ENCODE measurements at regions not wholly inside any gene's neighbourhood (a gene's known extent, or its start where the extent isn't known, plus 50 kb on each side); places are given as distances from the start of the nearest gene placed in this dataset.

DNA sequence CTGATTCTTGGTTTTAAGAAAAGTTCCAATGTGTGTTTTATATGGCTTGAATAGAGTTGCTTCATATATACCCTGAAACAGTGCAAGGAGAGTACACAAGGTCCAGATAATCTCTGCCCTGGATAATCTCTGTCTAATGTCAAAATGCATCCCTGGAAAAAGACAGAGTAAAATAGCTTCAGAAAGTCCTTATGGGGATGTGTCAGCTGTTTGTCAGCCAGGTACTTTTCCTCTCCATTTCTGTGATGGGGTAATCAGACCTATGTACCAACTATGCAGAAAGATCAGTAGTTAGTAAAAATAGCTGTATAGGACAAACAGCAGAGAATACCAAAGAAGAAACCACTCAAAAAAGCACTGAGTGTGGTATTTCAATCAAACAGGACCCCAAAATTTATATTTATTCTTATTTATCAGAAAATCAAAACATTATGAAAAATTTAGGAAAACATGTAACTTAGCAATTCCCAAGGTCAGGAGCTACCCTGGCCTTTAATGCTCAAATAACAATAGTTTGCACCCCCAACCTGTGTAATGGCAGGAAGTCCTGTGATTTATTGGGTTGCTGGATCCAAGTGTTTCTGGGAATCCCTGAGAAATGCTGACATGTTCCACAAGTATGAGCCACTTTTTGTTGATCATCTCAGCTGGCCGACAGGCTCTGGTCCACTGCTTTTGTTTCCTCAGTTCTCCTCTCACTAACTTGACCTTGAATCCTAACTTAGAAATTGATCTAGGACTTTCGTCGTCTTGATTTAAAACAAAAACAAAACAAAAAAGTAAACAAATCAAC, 69.6 kb downstream of the MDH1 start:
- no peak for DNase-seq

DNA sequence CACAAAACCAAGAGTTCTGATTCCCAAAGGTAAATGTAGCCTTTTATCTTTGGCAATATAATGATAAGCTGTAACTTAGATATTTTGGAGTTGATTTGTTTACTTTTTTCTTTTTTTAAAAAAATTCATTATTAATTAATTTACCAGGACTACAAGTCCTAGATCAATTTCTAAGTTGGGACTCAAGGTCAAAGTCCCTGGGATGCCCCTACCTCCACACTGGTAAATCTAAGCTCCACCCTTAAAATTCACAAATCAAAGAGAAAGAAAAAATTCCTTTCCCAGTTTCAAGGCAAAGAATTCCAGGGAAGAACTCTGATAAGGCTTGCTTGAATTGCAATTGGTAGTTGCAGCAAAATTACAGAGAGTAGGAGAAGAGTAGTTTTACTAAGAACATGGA, 71.3 kb downstream of the MDH1 start:
- DNase-seq = no peak

GRCh38 chr2:63661076-63661475, 72.3 kb downstream of the MDH1 start:
- no peak for DNase-seq

GRCh38 chr2:63662028-63662804, 73.5 kb downstream of the MDH1 start:
- no peak for DNase-seq

- no peak for DNase-seq
These were observed 74.5 kb downstream of the MDH1 start for GRCh38 chr2:63663013-63663864.

DNA sequence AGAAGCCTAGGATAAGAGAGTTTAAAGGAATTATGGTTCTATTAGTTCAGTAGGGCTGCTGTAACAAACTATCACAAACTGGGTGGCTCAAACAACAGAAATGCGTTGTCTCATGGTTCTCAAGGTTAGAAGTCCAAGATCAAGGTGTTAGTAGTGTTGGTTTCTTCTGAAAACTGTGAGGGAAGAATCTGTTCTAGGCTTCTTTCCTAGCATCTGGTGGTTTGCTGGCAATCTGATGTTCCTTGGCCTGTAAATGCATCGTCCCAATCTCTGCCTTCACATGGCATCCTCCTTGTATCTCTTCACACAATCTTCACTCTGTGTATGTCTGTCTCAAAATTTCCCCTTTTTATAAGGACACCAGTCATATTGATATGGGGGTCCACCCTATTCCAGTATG, 76.3 kb downstream of the MDH1 start:
- DNase-seq = no peak

- no peak for DNase-seq
These were observed 77.2 kb downstream of the MDH1 start for GRCh38 chr2:63665846-63666475.

GRCh38 chr2:63667132-63667700, 78.5 kb downstream of the MDH1 start:
- DNase-seq = no peak

- DNase-seq = no peak
These were observed 79.2 kb downstream of the MDH1 start for GRCh38 chr2:63668000-63668399.

DNA sequence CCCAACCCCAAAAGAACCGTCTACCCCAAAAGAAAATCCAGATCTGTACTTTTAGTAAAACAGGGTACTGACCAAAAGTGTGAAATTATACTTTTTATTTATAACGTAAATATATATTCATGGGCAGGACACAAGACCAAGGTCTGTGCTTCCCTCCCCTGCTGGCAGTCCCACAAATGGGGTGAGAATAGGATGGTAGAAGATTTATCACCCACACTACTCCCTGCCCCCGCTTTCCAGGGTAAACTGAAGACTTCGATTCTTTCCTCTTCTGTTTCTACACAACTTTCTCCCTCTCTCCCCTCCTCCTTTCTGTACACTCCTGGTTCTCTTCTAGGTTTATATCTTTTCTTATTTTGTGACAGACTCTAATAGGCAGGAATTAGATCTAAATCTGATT, 79.7 kb downstream of the MDH1 start:
- no peak for DNase-seq

- no peak for DNase-seq
These were observed 80.8 kb downstream of the MDH1 start for GRCh38 chr2:63669596-63669995.

DNA sequence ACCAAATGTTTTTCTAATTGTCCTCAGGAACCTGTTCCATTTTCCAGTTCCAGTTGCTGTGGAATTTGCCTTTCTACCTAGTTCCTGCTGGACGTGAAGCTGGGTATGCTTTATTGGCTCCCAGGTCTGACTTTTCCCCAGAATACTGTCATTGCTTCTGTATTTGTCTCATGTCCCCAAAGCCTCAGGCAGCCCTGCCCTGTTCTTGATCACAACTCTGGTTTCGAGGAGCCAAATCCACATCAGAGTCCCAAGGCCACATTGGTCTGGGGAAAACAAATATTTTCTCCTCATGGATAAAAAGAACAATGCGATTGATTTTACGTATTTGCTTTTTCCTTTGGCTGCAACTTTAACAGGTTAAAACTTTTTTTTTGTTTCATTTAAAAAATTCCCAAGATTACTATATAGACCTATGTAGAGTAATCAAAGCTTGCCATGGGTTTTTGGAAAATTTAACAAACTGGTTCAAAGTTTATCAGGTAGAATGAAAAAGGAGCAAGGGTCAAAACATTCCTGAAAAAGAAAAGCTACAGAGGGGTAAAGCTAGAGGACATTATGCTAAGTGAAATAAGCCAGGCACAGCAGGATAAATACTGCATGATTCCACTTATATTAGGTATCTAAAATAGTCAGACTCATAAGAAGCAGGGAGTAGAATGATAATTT, 85.2 kb downstream of the MDH1 start:
- DNase-seq = no peak

DNA sequence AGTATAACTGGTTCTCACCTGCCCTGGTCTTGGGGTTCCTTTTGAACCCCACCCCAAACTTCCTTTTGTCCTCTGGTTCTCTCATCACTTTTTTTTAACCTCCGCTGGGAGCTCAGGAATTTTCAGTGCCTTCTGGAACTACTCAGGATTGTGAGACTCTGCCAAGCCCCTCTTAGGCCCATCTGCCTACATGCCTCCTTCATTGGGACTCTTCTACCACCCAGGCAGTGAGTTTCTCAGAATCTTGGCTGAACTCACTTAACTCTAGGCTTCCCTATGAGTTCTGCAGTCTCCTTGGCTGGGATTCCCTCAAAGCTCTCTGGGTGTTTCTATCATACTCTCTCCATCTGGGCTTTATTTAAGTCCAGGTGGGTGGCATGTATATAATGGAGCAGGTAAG, 86.3 kb downstream of the MDH1 start:
- DNase-seq = no peak

DNA sequence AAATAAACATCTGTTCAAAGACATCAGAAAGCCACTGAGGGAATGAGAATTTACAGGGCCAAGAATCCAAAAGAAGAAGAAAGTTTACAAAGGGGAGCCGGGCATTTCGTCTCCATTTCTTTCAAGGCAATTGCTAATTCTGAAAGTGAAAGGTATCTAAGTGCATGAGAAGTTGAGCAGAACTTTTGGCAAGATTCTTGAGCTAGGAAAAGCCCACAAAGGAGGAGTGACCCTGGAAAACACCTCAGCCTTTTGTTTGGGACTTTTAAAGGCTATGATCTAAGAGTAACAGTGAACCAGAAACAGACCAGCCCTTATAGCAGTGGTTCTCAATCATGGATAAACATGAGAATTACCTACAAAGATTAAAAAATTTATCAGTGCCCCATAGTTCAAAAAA, 87.4 kb downstream of the MDH1 start:
- DNase-seq = no peak

GRCh38 chr2:63678085-63678484, 89.3 kb downstream of the MDH1 start:
- no peak for DNase-seq

DNA sequence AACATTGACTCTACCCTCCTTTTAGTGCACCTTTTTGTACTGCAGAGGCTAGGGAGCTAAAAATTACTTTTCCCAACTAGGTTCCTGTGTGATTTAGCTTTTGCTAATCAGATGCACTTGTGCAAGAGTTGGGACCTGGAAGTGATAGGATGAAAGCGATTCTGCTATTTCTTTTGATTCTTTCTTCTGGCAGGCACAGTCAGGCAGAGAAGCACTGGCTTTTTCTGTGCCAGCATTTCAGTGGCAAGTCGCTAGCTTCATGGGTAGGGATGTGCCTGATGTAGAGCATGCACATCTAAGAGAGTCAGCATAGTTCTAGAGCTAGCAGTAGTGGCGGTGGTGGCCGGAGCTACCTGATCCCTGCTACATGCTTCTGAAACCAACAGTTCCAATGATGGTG, 89.8 kb downstream of the MDH1 start:
- DNase-seq = no peak

DNA sequence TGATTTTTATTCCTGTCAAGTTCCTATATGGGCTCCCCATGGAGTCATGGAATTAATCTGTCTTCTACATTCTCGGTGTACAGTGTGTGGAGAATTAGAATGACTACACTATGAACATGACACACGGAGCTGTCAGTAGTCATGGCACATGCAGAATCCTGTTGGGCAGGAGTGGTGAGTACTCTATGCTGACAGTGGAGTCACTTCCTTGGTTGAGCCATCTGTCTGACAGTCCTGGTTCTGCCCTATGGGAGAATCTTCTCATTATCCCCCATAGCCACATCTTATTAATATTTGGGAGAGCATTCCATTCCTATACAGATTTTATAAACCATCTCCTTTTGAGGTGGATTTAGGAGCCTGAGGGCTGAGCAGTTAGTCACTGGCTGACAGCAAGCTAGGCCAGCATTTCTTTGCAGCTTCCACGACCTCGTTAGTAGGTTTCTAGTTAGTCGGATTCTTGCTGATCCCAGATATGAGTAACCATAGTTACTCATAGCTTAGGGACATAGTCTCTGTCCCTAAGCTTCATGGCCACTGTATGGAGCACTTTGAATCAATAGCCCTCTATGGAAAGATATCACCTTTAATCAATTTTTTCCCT, 90.6 kb downstream of the MDH1 start:
- no peak for DNase-seq

DNA sequence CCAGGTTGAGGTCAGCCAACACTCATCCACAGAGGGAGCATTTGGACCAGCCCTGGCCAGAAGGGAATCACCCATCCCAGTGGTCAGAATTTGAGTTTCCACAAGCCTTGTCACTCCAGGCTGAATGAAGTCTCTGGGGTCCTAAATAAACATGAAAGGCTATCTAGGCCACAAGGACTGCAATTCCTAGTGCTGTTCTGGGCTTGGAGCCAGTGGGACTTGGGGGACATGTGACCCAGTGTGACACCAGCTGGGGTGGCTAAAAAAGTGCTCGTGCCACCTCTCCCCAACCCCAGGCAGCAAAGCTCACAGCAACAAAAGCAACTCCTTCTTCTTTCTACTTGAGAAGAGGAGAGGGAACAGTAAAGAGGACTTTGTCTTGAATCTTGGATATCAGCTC, 91.7 kb downstream of the MDH1 start:
- no peak for DNase-seq

GRCh38 chr2:63681896-63682295, 93.1 kb downstream of the MDH1 start:
- DNase-seq = no peak

- DNase-seq = peak in 1 of 2 donors; percentile 57
These were observed 103.3 kb downstream of the MDH1 start for GRCh38 chr2:63692002-63692606.

GRCh38 chr2:63695583-63695982, 106.8 kb downstream of the MDH1 start:
- no peak for DNase-seq

Measured in CD4-positive, alpha-beta T cell treated with Interleukin-4 for 1 hour (primary cell).